ENCODE measurements at regions not wholly inside any gene's neighbourhood (a gene's known extent, or its start where the extent isn't known, plus 50 kb on each side); places are given as distances from the start of the nearest gene placed in this dataset.

DNA sequence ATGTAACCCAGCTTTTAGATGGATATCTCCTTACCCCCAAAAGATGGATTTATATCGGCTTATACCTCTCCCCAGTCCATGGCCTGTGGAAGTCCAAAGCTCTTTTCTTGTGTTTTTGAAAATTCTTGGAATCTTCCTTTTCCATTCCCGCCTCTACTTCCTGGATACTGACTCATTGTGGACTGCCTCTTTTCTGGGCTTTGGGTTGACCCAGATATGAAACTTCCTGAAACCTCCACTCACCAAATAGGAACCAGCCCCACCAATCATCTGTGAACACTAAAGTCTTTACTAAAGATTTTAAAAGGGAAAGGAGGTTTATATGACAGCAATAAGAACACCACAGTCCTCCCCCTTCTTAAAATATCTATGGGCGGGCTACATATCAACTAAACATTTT is 163.4 kb upstream of the SYN3 start:
- TF ChIP-seq, protein P1, sequence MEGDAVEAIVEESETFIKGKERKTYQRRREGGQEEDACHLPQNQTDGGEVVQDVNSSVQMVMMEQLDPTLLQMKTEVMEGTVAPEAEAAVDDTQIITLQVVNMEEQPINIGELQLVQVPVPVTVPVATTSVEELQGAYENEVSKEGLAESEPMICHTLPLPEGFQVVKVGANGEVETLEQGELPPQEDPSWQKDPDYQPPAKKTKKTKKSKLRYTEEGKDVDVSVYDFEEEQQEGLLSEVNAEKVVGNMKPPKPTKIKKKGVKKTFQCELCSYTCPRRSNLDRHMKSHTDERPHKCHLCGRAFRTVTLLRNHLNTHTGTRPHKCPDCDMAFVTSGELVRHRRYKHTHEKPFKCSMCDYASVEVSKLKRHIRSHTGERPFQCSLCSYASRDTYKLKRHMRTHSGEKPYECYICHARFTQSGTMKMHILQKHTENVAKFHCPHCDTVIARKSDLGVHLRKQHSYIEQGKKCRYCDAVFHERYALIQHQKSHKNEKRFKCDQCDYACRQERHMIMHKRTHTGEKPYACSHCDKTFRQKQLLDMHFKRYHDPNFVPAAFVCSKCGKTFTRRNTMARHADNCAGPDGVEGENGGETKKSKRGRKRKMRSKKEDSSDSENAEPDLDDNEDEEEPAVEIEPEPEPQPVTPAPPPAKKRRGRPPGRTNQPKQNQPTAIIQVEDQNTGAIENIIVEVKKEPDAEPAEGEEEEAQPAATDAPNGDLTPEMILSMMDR (IDR thresholded peaks at IDR 0.05) = no peak
- peak overlapping the region; percentile 50 for H3K4me3 ChIP-seq
- DNase-seq (ENCODE audit: low spot score) = no peak
- H3K27ac ChIP-seq = peak overlapping the region in 1 of 2 donors; percentile 16

DNA sequence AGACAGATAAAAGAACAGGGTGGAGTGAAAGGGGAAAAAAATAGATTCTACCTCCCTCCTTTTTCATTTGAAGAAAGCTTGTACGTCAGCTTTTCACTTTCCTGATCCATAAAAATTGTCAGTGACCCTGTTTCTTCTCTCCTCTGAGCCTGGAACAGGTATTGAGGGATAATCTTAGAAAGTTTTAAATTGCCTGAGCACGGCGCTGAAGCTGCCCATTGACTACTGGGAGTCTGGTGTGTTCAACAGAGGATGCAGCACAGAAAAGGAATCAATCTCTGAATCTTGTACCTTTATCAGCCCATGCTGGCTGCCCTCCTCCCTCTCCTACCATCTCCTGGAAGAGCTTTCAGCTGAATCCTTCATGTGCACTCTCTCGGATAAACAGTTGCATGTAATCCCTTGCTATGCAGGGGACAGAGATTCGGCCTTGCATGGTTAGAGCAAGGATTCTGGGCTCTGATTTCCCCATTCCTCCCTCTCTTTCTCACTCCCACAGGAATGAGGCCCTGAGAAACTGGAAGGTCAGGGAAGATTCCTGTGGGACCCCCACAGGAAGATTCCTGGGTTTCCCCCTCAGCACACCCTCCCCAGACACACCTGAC is 162.4 kb upstream of the SYN3 start:
- peak overlapping the region; percentile 50 for H3K4me3 ChIP-seq
- no peak overlapping the region for H3K27ac ChIP-seq
- DNase-seq (ENCODE audit: low spot score) = no peak

DNA sequence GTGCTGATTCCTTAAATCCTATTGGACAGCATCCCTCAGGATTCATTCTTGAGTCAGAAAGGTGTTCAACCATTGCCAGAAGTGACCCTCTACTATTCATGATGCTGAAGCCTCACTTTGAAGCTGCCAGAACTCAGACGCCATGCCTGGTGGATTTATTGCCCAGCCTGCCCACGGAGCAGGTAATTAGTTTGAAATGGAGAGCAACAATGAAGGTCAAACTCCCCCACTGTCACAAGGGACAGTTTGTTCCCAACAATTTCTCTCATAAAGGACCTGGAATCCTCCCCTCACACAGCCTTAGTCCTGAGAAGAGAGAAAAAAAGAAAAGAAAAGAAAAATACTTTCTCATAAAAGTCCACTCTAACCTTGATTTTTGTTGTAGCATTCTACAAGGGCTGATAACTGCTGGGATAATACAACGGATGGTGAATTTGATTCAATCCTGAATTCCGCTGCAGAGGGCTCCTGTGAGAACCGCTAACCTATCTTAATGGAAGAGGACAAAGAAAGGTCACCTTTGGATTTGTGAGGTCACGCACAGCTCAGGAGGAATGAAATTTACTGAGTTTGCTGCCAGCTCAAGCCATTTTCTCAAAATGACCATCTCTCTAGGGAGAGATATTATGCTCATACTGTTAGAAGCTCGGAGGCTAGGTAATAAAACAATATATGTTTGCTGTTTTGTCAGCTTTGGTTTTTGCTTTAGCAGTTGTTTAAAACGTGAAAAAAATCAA is 161.6 kb upstream of the SYN3 start:
- TF ChIP-seq, protein P1 (IDR thresholded peaks at IDR 0.05) = no peak
- Histone ChIP-seq H3K27ac (no peak overlapping the region), H3K4me3 (no peak overlapping the region)
- no peak for DNase-seq (ENCODE audit: low spot score)

More for the DNA sequence above, 162.4 kb upstream of the SYN3 start:
- TF ChIP-seq, protein P1 (IDR thresholded peaks at IDR 0.05) = no peak

DNA sequence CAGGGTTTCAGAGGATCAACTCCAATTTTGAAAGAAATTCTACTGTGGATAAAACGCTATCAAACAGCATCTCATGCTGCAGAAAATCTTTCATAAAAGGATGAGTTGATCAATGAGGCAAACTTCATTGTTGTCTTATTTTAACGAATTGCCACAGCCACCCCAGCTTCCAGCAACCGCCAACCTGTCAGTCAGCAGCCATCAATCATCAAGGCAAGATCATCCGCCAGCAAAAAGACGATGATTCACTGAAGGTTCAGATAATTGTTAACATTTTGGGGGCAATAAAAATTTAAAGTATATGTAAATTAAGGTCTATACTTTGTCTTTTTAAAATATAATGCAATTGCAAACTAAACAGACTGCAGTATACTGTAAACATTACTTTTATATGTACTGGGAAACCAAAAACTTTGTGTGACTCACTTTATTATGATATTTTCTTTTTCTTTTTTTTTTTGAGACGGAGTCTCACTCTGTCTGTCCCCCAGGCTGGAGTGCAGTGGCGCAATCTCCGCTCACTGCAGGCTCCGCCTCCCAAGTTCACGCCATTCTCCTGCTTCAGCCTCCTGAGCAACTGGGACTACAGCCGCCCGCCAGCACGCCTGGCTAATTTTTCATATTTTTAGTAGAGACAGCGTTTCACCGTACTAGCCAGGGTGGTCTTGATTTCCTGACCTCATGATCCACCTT is 155.3 kb upstream of the SYN3 start:
- DNase-seq (ENCODE audit: low spot score) = no peak
- H3K27ac ChIP-seq = no peak overlapping the region
- TF ChIP-seq, protein P1 (IDR thresholded peaks at IDR 0.05) = no peak

DNA sequence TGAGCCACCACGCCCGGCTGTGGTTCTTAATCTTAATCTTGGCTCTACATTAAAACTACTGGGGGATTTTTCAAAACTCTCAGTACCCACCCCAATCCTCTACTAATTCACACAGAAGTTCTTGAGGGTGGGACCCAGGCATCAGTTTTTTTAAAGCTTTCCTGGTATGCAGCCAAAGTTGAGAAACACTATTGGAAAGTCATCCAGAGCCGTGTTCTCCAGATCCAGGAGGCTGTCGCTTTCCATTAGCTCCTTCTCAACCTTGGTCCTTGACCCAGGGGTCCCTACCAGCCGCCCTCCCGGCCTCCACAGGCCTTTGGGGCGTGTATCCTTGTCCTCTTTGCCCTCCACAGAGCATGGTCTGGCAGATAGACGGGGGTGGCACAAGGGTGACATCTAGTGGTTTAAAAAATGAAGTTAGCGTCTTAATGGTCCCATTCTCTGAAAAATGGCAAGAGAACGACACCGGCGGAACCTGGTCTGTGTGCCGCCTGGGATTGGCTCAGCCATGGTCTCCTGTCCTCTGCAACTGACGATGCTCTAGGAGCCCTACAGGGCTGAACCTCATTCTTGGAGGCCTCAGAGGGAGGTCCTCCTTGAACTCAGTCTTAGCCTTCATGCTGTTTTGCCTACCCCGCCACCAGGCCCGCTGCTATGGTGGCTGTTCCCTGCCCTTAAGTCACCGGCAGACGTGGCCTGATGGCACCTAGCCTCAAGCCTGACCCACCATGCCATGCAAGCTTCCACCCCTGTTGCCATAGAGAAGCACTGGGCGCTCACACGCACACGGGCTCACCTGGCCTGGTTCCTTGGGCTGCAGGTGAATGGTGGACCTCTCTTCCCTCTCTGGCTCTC is 152.0 kb upstream of the SYN3 start:
- no peak for DNase-seq (ENCODE audit: low spot score)
- TF ChIP-seq, protein P1 (IDR thresholded peaks at IDR 0.05) = no peak
- Histone ChIP-seq H3K4me3 (no peak overlapping the region), H3K27ac (no peak overlapping the region)

More for the DNA sequence above, 155.3 kb upstream of the SYN3 start:
- no peak overlapping the region for H3K4me3 ChIP-seq

DNA sequence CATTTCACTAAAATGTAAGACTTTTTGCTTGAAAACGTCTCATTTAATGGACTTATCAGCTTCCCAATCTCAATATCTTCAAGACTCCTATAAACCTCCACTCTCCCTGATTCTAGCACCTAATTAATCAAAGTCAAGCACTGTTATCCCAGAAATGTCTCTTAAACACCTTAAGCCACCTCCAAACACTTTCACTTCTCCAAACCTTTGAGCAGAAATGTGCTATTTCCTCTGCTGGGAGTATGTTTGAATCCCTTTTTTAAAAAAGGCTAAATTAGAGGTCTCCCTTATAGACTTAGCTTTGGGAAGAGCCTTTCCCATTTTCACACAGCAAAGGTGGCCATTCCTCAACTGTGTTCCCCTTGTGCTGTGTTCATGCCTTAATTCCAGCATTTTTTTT is 146.2 kb upstream of the SYN3 start:
- Histone ChIP-seq H3K27ac (no peak overlapping the region), H3K4me3 (no peak overlapping the region)
- TF ChIP-seq, protein P1 (IDR thresholded peaks at IDR 0.05) = no peak
- no peak for DNase-seq (ENCODE audit: low spot score)

Measured in coronary artery (tissue), 2 donors.